ENCODE measurements at regions not wholly inside any gene's neighbourhood (a gene's known extent, or its start where the extent isn't known, plus 50 kb on each side); places are given as distances from the start of the nearest gene placed in this dataset.

DNA sequence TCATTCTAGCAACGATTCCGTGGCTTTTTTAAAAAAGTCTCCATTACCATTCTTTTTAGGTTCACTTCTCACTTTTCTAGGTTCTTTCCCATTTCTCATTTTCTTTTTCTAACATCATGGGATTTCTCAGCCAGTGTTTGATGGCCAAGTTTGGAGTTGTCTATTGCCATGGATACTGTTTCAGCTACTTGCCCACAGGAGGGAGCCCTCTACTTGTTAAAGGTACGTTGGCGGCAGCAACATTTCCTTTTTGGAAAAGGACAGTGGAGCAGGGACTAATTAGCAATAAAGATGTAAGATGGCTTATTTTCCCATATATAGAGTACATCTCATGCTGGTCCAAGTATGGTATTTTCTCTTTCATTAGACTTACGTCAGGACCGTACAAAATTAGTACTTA, 2257.5 kb upstream of the C9orf72 start:
- no peak for DNase-seq (ENCODE audit: low spot score)

DNA sequence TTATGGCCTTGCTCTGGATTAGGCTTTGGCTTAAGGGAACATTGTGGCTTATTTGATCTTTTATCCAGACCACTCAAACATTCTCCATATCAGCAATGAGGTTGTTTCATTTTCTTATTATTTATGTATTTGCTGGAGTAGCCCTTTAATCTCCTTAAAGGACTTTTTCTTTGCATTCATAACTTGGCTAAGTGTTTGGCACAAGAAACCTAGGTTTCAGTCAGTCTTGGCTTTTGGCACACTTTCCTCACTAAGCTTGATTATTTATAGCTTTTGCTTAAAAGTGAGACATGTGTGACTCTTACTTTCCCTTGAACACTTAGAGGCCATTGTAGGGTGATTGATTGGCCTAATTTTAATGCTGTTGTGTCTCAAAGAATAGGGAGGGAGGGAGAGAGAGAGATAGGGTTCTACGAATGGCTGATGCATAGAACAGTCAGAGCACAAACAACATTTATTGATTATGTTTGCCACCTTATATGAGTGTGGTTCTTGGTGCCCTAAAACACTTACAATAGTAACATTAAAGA, 2265.3 kb upstream of the C9orf72 start:
- no peak for DNase-seq (ENCODE audit: low spot score)

DNA sequence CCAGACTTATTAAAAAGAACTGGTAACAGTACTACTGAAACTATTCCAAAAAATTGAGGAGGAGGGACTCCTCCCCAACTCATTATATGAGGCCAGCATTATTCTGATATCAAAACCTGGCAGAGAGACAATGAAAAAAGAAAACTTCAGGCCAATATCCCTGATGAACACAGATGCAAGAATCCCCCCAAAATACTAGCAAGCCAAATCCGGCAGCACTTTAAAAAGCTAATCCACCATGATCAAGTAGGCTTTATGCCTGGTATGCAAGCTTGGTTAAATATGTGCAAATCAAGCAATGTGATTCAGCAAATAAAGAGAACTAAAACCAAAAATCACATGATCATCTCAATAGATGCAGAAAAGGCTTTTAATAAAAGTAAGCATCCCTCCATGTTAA, 2271.0 kb upstream of the C9orf72 start:
- no peak for DNase-seq (ENCODE audit: low spot score)

DNA sequence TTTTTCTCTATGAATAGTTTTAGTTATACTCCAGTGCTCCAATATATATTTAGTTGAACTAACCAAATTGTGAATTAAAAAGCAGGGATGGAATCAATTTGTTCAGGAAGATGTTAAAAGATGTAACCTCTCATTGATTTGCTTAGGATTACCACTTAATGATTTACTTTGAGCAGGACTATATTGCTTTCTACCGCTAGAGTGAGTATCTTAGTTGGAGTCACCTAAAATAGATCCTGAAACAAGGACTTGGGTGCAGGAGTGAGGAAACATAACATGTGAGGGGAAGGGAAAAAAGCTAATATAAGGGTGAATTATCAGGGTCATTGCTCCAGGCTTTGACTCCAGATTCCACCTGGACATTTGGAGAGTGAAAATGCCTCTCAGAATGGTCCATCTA, 2277.4 kb upstream of the C9orf72 start:
- DNase-seq (ENCODE audit: low spot score): no peak

DNA sequence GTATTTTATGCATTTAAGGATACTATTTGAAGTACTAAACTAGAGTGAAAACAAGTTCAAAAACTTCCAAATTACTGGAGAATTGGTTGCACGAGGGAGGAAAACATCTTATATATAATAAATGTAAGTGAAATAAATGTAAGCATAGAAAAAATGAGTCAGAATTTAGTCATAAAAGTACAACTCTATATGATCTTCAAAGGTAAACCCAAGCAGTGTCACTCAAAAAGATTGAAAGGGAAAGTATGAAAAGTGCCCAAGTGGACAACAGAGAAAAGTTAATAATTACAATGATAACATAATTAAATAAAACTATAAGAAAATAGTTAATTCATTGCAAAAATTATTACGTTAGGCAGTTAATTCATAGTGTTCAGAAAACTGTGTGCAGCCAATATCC, 2288.5 kb upstream of the C9orf72 start:
- no peak for DNase-seq (ENCODE audit: low spot score)

DNA sequence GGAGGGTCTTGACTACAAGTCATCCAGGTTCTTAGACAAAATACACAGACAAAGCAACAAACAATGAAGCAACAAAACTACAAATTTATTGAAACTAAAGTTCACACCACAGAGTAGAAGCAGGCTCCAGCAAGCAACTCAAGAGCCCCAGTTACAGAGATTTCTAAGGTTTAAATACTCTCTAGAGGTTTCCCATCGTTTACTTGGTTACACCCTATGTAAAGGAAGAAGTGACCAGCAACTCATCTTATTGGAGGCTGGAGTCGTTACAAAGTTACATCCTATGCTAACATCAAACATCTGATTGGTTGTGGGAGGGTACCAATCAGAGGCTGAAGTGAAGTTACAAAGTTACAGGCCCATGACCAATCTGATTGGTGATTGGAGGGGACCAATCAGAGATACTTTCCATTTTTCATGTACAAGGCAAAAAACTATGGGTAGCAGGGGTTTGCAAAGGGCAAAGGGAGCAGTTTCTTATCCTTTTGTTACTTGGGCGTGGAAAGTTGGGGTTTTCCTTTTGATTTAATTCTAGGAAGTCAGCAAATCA, 2292.6 kb upstream of the C9orf72 start:
- no peak for DNase-seq (ENCODE audit: low spot score)

DNA sequence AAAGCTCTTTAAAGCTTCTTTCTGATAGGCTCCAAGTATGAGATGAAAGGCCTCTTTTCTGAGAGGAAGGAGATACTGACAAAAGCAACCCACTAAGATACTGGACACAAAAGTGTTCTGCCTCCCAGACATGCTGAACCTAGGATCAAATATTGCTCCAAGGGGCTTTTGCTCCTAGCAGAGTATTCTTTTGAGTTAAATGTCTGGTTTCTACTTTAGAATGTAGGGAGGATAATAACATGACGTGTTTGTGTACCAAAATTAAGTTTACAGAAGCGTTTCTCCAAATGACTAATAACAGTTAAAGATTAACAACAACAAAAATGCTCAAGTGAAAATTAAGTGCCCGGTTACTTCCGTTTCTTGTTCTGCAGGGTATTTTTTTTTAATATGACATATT, 2293.3 kb upstream of the C9orf72 start:
- no peak for DNase-seq (ENCODE audit: low spot score)

DNA sequence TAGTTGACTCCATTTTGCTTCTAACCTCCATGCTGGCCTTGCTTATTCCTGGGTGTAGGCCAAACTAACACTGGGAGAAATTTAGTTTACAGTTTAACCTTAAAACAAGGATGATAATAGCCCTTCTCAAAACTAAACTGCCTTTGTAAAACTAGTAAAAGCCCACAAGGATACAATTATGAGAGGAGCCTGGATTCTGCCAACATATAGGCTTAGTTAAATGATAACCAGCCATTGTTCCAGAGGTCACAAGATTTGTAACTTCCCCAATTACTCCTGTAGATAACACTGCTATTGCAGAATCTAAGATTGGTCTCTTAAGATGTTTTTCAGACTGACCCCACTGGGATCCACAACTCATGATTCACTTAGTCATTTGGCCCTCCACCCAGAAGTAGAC, 2300.3 kb upstream of the C9orf72 start:
- DNase-seq (ENCODE audit: low spot score): no peak

DNA sequence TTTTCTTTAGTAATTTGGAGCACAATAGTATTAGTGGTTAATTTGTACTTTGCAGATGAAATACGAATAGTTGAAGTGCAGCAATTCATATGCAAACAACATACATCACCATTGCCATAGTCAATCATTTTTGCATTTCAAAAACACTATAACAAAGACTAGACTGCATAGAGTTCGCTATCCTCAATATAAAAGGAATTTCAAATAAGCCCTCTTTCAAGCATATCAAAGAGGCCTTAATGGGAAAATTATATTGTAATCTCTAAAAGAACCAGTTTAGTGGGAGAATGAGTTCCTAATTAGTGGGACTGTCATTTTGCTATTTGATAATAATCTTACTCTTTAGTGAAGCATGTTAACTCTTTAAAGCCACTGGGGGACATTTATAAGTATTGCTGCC, 2302.3 kb upstream of the C9orf72 start:
- DNase-seq (ENCODE audit: low spot score): no peak

DNA sequence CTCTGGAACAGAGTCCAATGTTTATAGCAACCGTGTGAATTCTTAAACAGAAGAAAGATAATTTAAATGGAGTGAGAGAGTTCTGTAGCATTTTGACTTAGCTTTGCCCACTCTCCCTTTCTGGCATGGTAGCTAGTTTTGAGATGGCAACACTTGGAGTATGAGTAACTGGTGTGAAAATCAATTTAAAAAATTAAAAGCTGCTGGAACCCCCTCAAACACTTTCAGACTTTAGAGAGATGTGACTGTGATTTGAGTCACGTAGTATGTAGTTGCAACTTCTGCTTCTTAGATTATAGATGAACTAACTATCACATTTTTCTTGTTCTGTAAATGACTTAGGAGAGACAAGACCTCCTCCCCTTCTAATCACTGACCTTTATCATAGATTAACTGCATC, 2309.5 kb upstream of the C9orf72 start:
- no peak for DNase-seq (ENCODE audit: low spot score)

DNA sequence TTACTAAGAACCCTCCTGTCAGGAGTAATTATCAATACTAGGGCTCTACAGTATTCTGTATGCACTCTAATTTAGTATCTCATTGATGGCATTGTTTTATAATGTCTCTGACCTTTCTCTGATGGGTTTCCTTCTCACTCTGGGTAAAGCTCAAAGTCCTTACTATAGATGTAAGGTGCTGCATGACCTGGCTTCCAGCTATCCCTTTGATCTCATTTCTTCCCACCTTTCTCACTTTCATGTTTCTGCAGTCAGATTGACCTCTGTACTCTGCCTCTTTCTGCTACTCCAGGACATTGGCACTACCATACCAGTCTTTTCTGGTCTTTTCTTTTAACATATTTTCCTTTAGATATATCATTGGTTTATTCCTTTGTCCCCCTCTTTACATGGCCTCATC, 2332.8 kb upstream of the C9orf72 start:
- DNase-seq (ENCODE audit: low spot score): no peak

DNA sequence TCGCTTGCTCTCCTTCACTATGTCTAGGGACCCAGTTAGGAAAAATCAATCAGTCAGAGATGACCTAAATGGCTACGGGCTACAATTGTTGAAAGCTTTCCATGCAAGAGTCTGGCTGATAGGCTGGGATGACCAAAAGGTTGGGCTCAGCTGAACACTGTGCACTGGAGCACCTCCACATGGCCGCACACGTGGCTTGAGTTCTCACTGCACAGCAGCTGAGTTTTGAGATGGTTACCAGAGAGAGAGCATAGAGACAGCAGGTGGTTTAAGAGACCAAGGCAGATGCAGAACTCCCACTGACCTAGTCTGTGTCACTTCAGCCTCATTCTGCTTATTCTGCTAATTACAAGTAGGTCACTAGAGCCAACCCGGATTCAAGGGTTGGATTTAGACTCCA, 2354.8 kb upstream of the C9orf72 start:
- DNase-seq (ENCODE audit: low spot score): no peak

DNA sequence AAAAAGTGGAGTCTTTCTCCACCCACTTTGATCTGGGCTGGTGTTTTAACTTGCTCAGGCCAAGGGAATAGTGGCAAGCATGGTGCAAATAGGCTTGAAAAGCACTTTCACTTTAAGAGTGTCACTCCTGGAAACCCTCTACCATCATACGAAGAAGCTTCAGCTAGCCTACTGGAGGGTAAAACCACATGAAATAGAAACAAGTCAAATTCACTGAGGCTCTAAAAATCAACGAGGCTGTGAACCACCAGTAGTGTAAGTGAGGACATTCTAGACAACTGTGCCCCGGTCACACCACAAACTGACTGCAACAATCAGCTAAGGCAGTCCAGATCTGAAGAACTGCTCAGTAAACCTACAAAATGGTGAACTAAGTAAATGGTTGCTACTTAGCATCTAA, 2366.3 kb upstream of the C9orf72 start:
- no peak for DNase-seq (ENCODE audit: low spot score)

DNA sequence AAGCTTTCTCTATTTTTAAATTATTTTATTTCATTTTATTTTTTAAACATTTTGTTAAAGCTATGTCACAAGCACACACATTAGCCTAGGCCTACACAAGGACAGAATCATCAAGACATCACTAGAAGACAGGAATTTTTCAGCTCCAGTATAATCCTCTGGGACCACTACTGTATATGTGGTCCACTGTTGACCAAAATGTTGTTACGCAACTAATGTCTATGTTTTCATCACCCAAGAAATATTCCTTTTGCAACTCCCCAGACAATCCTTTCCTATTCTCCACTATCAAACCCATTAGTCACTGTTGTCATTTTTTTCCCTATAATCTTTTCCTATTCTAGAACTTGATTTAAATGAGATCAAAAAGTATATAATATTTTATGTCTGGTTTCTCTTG, 2371.7 kb upstream of the C9orf72 start:
- no peak for DNase-seq (ENCODE audit: low spot score)

DNA sequence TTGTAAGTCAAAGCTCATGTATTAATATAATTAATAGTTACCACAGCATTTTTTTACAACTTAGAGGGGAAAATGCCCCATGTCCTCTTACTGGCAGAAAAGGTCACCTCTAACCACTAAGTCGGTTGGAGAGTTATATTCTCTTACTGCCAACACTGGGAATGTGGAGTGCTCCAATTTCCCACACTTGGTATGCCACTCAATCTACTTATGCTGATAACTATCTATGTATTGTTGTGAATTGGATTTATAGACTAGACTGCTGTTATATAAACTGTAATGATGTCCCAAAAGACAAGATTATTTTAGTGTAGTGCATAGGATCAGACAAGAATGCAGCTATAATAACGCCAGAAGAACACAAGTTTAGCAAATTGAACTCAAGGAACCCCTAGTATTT, 2385.2 kb upstream of the C9orf72 start:
- DNase-seq (ENCODE audit: low spot score): no peak

DNA sequence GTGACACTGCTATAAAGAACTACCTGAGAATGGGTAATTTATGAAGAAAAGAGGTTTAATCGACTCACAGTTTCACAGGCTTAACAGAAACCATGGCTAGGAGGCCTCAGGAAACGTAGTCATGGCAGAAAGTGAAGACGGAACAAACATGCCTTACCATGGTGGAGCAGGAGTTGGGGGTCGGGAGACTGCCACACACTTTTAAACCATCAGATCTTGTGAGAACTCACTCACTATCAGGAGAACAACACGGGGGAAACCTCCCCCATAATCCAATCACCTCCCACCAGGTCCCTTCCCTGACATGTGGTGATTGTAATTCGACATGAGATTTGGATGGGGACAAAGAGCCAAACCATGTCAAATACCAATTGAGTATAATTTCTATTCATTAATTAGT, 2392.6 kb upstream of the C9orf72 start:
- no peak for DNase-seq (ENCODE audit: low spot score)

DNA sequence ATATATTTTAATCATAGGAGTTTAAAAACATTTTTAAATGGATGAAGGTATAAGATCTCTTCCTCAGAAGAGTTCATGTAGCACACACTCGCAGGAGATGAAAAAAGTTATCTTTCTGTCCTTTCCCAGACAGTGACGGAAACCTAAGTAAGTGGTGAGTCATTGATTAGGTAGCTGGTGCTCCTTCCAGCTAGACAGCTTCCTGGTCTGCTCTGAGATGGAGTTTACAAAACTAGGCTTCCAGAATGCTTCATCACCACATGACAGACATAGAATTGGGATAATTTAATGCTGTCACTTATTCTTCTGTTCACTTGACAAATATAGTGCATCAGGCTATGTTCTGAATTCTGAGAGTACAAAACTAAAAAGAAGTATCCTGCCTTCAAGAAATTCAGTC, 2393.0 kb upstream of the C9orf72 start:
- DNase-seq (ENCODE audit: low spot score): no peak

DNA sequence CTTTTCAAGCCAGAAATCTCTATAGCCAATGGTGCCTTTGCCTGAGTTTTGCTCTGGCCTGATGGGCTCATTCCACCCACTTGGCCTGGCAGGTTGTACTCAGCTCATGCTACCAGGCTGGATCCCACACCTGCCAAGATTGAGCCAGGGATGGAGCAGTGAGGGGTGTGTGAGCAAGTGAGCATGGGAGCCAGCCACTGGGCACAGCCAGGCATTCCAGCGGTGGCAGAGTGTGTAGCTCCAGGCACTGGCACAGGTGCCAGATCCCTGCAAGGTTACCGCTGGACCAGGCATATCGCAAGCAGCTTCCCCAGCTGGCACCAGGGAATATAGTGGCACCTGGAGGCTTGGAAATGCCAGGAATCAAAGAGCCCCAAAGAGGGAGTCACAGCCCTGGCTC, 2395.6 kb upstream of the C9orf72 start:
- no peak for DNase-seq (ENCODE audit: low spot score)

DNA sequence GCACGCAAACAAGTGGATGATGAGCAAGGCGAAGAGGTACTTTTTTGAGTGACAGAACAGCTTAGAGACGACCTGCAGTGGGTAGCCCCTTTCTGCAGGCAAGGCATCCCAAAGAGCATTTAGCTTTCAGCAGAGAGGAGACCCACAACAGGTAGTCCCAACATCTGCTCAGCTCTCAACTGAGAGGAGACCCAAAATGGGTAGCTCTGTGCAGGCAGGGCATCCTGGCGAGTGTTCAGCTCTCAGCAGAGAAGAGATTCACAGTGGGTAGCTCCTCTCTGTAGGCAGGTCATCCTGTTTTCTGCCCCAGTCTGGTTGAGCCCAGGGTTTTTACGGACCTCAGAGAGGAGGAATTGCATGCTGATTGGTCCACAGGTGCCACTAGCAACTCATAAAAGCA, 2396.1 kb upstream of the C9orf72 start:
- no peak for DNase-seq (ENCODE audit: low spot score)

DNA sequence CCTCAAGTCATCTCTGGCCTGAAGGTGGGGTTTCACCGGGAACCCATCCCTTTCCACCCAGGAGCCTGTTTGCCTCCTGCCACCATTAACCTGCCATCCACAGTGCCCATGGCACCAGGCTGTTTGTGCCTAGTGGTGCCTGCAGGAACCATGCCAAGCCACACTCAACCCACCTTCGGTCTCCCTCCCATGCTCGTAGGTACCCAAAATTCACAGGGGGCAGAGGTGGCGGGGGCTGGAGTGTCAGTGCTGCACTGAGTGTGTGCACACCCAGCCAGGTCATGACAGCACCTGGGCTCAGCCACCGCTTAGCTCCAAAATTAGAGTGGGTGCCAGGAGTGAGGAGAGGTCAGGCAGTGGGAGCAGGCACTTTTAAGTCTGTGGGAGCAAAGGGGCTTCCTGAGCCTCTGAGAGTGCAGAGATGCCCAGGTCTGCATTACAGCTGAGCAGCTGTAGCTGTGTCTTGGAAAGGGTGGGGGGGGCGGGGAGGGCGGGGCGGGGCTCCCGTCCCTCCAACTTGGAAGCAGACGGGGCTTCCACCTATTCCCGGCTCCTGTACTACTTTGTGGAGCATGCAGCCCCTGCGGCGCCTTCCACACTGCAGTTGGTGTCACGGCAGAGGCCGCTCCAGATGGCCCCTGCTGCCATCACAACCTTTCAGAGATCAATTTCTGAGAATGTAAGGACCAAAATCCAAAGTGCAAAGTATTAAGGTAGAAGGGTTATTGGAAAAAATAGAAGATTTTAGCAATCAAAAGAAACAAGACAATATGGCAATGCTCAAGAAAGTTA, 2396.8 kb upstream of the C9orf72 start:
- DNase-seq (ENCODE audit: low spot score): no peak

DNA sequence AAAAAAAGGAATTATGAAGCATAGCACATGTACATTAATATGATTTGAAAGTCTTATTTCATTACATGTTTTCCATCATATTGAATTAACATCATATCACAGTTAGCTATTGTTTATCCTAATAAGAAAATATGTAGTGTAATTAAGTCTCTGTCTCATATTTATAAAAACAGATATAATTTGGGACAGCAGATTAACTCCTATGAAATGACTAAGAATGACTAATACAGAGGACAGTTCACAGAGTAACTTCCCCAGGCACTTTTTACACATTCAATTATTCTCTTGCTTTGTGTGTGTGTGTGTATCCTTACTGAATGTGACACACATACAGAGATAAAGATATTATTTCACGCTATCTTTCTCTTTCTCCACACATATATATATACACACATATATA, 2400.9 kb upstream of the C9orf72 start:
- no peak for DNase-seq (ENCODE audit: low spot score)

DNA sequence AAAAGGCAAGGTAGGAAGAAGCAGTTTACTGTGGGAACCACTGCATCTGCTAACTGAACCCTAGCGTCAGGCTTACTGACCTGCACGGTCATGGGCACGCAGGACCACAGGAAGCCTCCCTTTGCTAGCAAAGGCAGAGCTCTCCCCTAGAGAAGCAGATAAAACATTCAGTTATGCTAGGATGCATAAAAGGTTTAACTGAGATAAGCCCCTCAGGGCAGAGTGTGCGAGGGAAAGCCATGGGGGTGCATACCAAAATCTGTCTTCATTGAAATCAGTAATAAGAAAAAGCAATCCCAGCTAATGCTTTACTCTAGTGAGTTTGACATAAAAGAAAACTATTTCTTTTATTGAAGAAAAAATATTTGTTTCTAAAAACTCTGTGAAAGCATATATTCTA, 2403.7 kb upstream of the C9orf72 start:
- DNase-seq (ENCODE audit: low spot score): no peak

DNA sequence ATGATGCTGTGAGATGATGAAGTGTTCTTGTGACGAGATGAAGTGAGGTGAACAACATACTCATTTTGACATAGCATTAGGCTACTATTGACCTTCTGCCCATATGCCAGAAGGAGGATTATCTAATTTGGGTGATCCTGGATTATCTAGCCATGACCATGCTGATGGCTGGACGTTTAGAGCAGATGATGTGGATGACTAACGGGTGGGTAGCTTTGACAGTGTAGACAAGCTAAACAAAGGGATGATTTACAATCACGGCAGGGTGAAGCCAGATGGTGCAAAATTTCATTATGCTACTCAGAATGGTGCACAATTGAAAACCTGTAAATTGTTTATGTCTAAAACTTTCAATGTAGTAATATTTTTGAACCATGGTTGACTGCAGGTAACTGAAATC, 2403.4 kb upstream of the ACO1 start:
- DNase-seq (ENCODE audit: low spot score): no peak

DNA sequence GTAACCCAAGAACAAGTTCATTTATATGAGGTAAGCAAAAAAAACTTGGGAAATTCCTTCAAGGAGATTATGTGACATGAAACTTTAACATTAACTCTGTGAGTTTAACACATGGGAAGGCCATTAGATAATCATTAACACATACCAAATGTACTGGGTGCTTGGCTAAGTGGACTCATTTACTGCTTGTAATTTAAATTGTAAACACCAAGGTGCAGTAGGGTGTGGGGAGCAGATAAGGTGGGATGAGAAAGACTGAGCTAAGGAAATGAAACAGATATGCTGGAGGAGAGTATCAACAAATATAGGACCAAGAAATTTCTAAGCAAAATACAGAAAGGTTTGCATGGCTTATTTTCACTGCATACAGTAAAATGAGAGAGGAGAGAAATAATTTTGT, 2384.8 kb upstream of the ACO1 start:
- no peak for DNase-seq (ENCODE audit: low spot score)

All from AG08395 (cell line).